ENCODE measurements at regions not wholly inside any gene's neighbourhood (a gene's known extent, or its start where the extent isn't known, plus 50 kb on each side); places are given as distances from the start of the nearest gene placed in this dataset.

GRCh38 chrX:79300856-79301255 is 66.3 kb downstream of the ITM2A start:
- TF ChIP-seq CTCF (IDR thresholded peaks at IDR 0.05; ENCODE audit: unreplicated experiment), result no peak
- no peak for DNase-seq
- no peaks in the 10 kb centered on the region for H3K9me3 Mint-ChIP-seq (ENCODE audit: low read depth, unreplicated experiment)
- BruUV-seq (replicated peaks), result no TSS peak
- no peaks in the 10 kb centered on the region for H3K36me3 Mint-ChIP-seq (ENCODE audit: insufficient read depth, unreplicated experiment)
- H3K27ac Mint-ChIP-seq (ENCODE audit: unreplicated experiment), result no peak overlapping the region
- H3K4me3 Mint-ChIP-seq (ENCODE audit: low read depth, unreplicated experiment), result no peak overlapping the region
- intact Hi-C loops (cut with micrococcal nuclease; ENCODE audit: unreplicated experiment), result no loop called here
- H3K4me1 Mint-ChIP-seq (ENCODE audit: low read depth, unreplicated experiment), result no peaks in the 10 kb centered on the region
- H3K27me3 Mint-ChIP-seq (ENCODE audit: unreplicated experiment), result no peaks in the 10 kb centered on the region
- CTCF ChIA-PET, result no interaction called here

- intact Hi-C loops (cut with micrococcal nuclease; ENCODE audit: unreplicated experiment), result no loop called here
- DNase-seq, result no peak
- H3K36me3 Mint-ChIP-seq (ENCODE audit: insufficient read depth, unreplicated experiment), result no peaks in the 10 kb centered on the region
- H3K27me3 Mint-ChIP-seq (ENCODE audit: unreplicated experiment), result no peaks in the 10 kb centered on the region
- H3K4me3 Mint-ChIP-seq (ENCODE audit: low read depth, unreplicated experiment), result no peak overlapping the region
- H3K27ac Mint-ChIP-seq (ENCODE audit: unreplicated experiment), result no peak overlapping the region
- no TSS peak for BruUV-seq (replicated peaks)
- CTCF ChIA-PET, result no interaction called here
- H3K9me3 Mint-ChIP-seq (ENCODE audit: low read depth, unreplicated experiment), result peaks cover 2% of the 10 kb centered on the region
- H3K4me1 Mint-ChIP-seq (ENCODE audit: low read depth, unreplicated experiment), result no peaks in the 10 kb centered on the region
- no peak for TF ChIP-seq CTCF (IDR thresholded peaks at IDR 0.05; ENCODE audit: unreplicated experiment)
These were observed 76.5 kb downstream of the ITM2A start for GRCh38 chrX:79290596-79290995.

GRCh38 chrX:79288733-79289132 is 78.4 kb downstream of the ITM2A start:
- Mint-ChIP-seq H3K27me3 (ENCODE audit: unreplicated experiment) (no peaks in the 10 kb centered on the region), H3K27ac (ENCODE audit: unreplicated experiment) (no peak overlapping the region), H3K4me1 (ENCODE audit: low read depth, unreplicated experiment) (no peaks in the 10 kb centered on the region), H3K4me3 (ENCODE audit: low read depth, unreplicated experiment) (no peak overlapping the region), H3K9me3 (ENCODE audit: low read depth, unreplicated experiment) (peaks cover 2% of the 10 kb centered on the region), H3K36me3 (ENCODE audit: insufficient read depth, unreplicated experiment) (no peaks in the 10 kb centered on the region)
- no peak for TF ChIP-seq CTCF (IDR thresholded peaks at IDR 0.05; ENCODE audit: unreplicated experiment)
- DNase-seq, result no peak
- CTCF ChIA-PET, result no interaction called here
- intact Hi-C loops (cut with micrococcal nuclease; ENCODE audit: unreplicated experiment), result no loop called here
- BruUV-seq (replicated peaks), result no TSS peak

- Mint-ChIP-seq H3K4me1 (ENCODE audit: low read depth, unreplicated experiment) (no peaks in the 10 kb centered on the region), H3K9me3 (ENCODE audit: low read depth, unreplicated experiment) (peaks cover 2% of the 10 kb centered on the region), H3K27me3 (ENCODE audit: unreplicated experiment) (no peaks in the 10 kb centered on the region), H3K36me3 (ENCODE audit: insufficient read depth, unreplicated experiment) (no peaks in the 10 kb centered on the region), H3K27ac (ENCODE audit: unreplicated experiment) (no peak overlapping the region), H3K4me3 (ENCODE audit: low read depth, unreplicated experiment) (no peak overlapping the region)
- CTCF ChIA-PET, result no interaction called here
- DNase-seq, result no peak
- no TSS peak for BruUV-seq (replicated peaks)
- no peak for TF ChIP-seq CTCF (IDR thresholded peaks at IDR 0.05; ENCODE audit: unreplicated experiment)
- intact Hi-C loops (cut with micrococcal nuclease; ENCODE audit: unreplicated experiment), result no loop called here
These were observed 79.4 kb downstream of the ITM2A start for GRCh38 chrX:79287724-79288123.

GRCh38 chrX:79281775-79282174 is 85.4 kb downstream of the ITM2A start:
- Mint-ChIP-seq H3K4me3 (ENCODE audit: low read depth, unreplicated experiment) (no peak overlapping the region), H3K4me1 (ENCODE audit: low read depth, unreplicated experiment) (no peaks in the 10 kb centered on the region), H3K27ac (ENCODE audit: unreplicated experiment) (no peak overlapping the region), H3K27me3 (ENCODE audit: unreplicated experiment) (no peaks in the 10 kb centered on the region), H3K9me3 (ENCODE audit: low read depth, unreplicated experiment) (peaks cover 9% of the 10 kb centered on the region), H3K36me3 (ENCODE audit: insufficient read depth, unreplicated experiment) (no peaks in the 10 kb centered on the region)
- BruUV-seq (replicated peaks), result no TSS peak
- TF ChIP-seq CTCF (IDR thresholded peaks at IDR 0.05; ENCODE audit: unreplicated experiment), result no peak
- intact Hi-C loops (cut with micrococcal nuclease; ENCODE audit: unreplicated experiment), result no loop called here
- DNase-seq, result no peak
- CTCF ChIA-PET, result no interaction called here

Data from Calu3 (cell line).